ENCODE measurements at regions not wholly inside any gene's neighbourhood (a gene's known extent, or its start where the extent isn't known, plus 50 kb on each side); places are given as distances from the start of the nearest gene placed in this dataset.

- Histone ChIP-seq H4K5ac (ENCODE audit: insufficient read length, low read depth, low read length) (no peak overlapping the region), H3K56ac (ENCODE audit: insufficient read length, low read depth, low read length) (no peak overlapping the region), H3K23ac (ENCODE audit: insufficient read length, low read depth, low read length) (no peak overlapping the region), H3K79me2 (ENCODE audit: insufficient read depth, low read length) (no peaks in the 10 kb centered on the region), H2AFZ (ENCODE audit: low read length) (no peak overlapping the region), H3K4ac (ENCODE audit: low read depth, low read length) (no peak overlapping the region), H3K79me1 (ENCODE audit: insufficient read depth, low read depth, low read length, poor library complexity, severe bottlenecking) (no peaks in the 10 kb centered on the region), H3K9ac (ENCODE audit: extremely low read depth, insufficient read length, low read length) (no peak overlapping the region), H2BK5ac (ENCODE audit: insufficient read length, low read length) (no peak overlapping the region), H3K4me1 (ENCODE audit: insufficient read depth, low read length) (peaks cover 16% of the 10 kb centered on the region; the same call in 1 of the 2 replicates), H3K27me3 (ENCODE audit: insufficient read depth, low read length) (no peaks in the 10 kb centered on the region), H2BK15ac (ENCODE audit: low read depth, low read length) (no peak overlapping the region), H4K8ac (replicated peaks; ENCODE audit: insufficient read length, low read depth, low read length) (no peak overlapping the region), H2BK20ac (ENCODE audit: low read depth, low read length, poor library complexity, severe bottlenecking) (no peak overlapping the region), H4K20me1 (ENCODE audit: control insufficient read depth, insufficient read depth, insufficient read length) (no peaks in the 10 kb centered on the region), H2AK5ac (ENCODE audit: insufficient read length, low read length) (no peak overlapping the region), H2BK12ac (ENCODE audit: insufficient read length, low read depth, low read length) (no peak overlapping the region), H4K91ac (ENCODE audit: insufficient read length, low read depth, low read length) (no peak overlapping the region), H3K18ac (ENCODE audit: insufficient read length, low read depth, low read length) (no peak overlapping the region), H3K14ac (ENCODE audit: insufficient read depth, low read length) (no peak overlapping the region), H3K23me2 (ENCODE audit: insufficient read length, low read depth, low read length, poor library complexity, severe bottlenecking) (no peaks in the 10 kb centered on the region), H3K4me2 (ENCODE audit: insufficient read depth, insufficient read length, low read length) (no peak overlapping the region), H3T11ph (ENCODE audit: low read length) (no peak overlapping the region), H2BK120ac (ENCODE audit: low read depth, low read length, poor library complexity, severe bottlenecking) (no peak overlapping the region), H3K9me3 (ENCODE audit: control insufficient read depth, low read depth, low read length) (no peaks in the 10 kb centered on the region), H3K27ac (ENCODE audit: insufficient read length, low read depth, low read length) (no peak overlapping the region)
- WGBS (ENCODE audit: extremely low coverage, insufficient read length, low lambda C conversion rate) = no CpG with 5 or more reads among the region's 1 CpG
- H3K4me1 Mint-ChIP-seq = peaks cover 32 to 38% of the 10 kb centered on the region in 2 experiments
- no peak overlapping the region for H3K27ac Mint-ChIP-seq
- no peaks in the 10 kb centered on the region; the same call in 1 of the 2 replicates for H3K27me3 Mint-ChIP-seq (ENCODE audit: low read depth)
- DNase-seq = no peak
- H3K4me3 Mint-ChIP-seq = no peak overlapping the region
- peaks cover 9 to 15% (median 11%) of the 10 kb centered on the region in 3 experiments for H3K36me3 Mint-ChIP-seq (ENCODE audit: insufficient read depth in 1 of 3, low read depth in 3 of 3)
- TF ChIP-seq, protein P1, sequence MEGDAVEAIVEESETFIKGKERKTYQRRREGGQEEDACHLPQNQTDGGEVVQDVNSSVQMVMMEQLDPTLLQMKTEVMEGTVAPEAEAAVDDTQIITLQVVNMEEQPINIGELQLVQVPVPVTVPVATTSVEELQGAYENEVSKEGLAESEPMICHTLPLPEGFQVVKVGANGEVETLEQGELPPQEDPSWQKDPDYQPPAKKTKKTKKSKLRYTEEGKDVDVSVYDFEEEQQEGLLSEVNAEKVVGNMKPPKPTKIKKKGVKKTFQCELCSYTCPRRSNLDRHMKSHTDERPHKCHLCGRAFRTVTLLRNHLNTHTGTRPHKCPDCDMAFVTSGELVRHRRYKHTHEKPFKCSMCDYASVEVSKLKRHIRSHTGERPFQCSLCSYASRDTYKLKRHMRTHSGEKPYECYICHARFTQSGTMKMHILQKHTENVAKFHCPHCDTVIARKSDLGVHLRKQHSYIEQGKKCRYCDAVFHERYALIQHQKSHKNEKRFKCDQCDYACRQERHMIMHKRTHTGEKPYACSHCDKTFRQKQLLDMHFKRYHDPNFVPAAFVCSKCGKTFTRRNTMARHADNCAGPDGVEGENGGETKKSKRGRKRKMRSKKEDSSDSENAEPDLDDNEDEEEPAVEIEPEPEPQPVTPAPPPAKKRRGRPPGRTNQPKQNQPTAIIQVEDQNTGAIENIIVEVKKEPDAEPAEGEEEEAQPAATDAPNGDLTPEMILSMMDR (conservative IDR thresholded peaks at IDR 0.05) = no peak
- H3K9me3 Mint-ChIP-seq = peaks cover 5 to 10% of the 10 kb centered on the region in 2 experiments
These were observed 260.3 kb downstream of the KCNRG start for GRCh38 chr13:50275392-50276063.

Data from H9 (cell line).